SKM-1 (cell line): ENCODE measurements at regions not wholly inside any gene's neighbourhood (a gene's known extent, or its start where the extent isn't known, plus 50 kb on each side); places are given as distances from the start of the nearest gene placed in this dataset.
"Not testable (repeated sequence)": the region's sequence is repeated elsewhere in the genome, so short reads cannot be mapped to it uniquely, and the experiment has no call there.

Source experiments
- DNase-seq: peaks from one replicate; lab custom pipeline; 2025; ENCODE audit not compliant: unreplicated experiment; lab: John Stamatoyannopoulos, UW

- DNase-seq, result no peak
Observed at GRCh38 chr13:90787007-90787406, 560.5 kb upstream of the MIR17HG start.

- DNase-seq, result no peak
Observed at GRCh38 chr13:90792335-90792734, 555.2 kb upstream of the MIR17HG start.

DNA sequence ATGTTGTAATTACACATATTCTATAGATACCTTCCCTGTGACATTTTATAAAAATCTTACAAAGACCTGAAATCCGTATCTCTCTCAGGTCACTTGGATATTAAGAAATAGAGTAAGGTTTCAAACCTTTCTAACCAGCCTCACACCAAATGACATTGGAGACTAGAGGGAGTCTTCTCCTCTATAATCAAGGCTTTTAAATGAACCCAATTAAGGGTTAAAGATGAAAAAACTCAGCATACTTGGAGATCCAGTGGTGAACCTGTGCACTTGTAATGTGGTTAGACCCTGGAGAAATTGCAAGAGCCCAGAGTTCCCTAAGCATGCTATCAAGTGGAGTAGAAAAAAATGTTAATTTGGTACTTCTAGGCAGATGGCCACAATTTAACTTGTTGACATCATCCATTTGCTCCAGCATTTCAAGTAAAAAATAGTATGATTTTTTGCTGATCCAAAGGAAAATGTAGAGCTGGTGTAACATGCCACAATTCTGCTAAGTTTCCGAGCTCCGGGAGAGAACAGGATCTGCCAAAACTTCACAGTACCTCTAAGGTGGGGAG lies 554.1 kb upstream of the MIR17HG start:
- DNase-seq, result no peak

DNA sequence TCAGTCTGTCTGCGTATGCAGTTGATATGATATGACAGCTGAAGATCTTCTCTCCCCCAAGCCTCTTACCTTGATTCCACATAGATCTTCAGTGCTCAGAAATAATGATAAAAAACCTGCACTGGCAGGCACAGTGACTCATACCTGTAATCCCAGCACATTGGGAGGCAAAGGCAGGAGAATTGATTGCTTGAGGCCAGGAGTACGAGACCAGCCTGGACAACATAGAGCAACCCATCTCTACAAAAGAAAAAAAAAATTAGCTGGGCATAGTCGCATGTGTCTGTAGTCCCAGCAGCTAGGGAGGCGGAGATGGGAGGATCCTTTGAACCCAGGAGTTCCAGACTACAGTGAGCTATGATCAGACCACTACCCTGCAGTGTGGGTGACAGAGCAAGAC lies 551.0 kb upstream of the MIR17HG start:
- DNase-seq, result no peak

GRCh38 chr13:90797335-90797734 lies 550.2 kb upstream of the MIR17HG start:
- no peak for DNase-seq

GRCh38 chr13:90798381-90798780 lies 549.1 kb upstream of the MIR17HG start:
- no peak for DNase-seq

GRCh38 chr13:90800082-90800746 lies 547.3 kb upstream of the MIR17HG start:
- DNase-seq, result no peak

DNA sequence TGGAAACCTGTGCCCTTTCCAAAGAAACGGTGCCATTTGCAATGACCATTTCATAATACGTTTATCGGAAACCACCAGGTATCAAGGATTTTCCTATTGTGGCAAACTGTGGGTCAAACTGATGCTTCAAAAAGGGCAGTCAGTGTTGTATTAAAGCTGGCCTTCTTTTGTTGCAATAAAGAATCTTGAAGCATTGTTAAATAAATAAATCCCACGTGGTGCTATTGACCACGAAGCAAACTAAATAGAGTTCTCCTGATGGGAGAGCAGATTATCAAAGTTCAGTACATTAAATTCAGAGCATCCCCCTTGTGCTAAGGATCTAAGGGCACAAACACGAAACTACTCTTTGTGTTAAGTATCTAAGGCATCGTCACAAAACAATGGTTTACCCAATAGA lies 545.9 kb upstream of the MIR17HG start:
- no peak for DNase-seq

- no peak for DNase-seq
Observed at GRCh38 chr13:90803210-90803609, 544.3 kb upstream of the MIR17HG start.

- no peak for DNase-seq
Observed at GRCh38 chr13:90806016-90806615, 541.4 kb upstream of the MIR17HG start.

- no peak for DNase-seq
Observed at GRCh38 chr13:90806892-90807291, 540.6 kb upstream of the MIR17HG start.

DNA sequence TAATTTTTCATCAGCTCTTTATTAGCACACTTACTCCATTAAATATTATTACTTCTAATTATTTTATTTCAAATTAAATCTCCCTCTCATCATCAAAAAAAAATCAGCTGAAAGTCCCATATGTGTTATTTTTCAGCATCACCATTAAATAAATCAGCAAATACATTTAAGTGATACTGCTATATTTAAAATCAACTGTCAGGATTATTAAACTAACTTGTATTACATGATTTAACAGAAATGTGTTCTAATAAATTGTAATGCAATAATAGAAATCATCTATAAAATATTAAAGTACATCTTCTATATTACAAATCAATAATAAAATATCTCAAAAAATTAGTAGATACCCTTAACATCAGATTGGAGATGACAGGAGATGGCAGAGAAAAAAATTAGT lies 538.6 kb upstream of the MIR17HG start:
- DNase-seq, result no peak

DNA sequence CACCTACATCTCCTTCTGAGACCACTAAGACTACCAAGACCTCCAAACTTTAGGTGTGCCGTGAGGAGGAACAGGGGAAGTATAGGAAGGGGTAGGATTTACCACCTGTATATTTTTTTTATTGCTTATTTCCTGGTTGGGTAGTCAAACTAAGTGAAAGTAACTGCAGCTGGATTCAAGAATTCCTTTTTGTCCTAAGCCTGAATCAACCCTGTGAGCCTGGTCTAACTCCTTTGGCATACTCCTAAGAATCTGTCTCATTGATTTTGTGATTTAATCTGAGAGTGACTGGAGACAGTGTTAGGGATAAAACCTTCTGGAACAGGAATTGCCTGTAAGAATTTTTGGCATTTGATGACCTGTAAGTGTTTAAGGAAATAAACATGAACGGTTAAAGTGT lies 523.5 kb upstream of the MIR17HG start:
- no peak for DNase-seq

- no peak for DNase-seq
Observed at GRCh38 chr13:90826688-90827087, 520.8 kb upstream of the MIR17HG start.

DNA sequence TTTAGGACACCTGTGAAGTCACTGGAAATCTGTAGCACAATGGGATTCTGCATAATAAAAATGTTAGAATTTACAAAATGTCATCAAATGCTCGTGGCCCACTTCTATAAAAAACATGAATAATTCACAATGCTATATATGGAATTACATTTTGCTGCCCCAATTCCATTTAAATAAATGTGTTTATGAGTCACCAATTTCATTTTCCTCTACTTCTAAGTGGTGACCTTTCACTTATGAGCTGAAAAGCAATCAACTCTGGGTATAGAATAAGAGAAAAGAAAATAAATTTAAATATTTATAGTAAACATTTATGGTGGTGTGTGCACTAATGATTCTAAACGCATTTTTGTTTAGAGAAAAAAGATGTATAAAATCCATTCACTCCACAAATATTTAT lies 516.7 kb upstream of the MIR17HG start:
- DNase-seq, result no peak

DNA sequence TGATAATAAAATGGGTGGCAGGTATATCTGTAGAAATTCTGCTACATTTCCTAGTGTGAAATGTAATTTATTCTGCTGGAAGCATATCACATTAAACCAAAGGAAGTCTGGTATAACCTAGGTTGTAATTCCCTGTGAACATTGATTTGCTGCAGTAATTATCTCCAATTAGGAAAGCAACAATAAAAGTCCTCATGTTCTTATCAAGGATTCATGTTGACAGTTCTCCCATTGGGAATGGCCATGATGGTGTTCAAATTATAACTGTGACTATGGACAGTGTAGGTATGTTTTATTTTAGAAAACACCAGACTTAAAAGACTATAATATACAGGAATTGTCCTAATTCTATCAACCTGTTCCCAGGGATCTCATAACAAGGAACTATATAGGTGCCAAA lies 513.5 kb upstream of the MIR17HG start:
- no peak for DNase-seq

DNA sequence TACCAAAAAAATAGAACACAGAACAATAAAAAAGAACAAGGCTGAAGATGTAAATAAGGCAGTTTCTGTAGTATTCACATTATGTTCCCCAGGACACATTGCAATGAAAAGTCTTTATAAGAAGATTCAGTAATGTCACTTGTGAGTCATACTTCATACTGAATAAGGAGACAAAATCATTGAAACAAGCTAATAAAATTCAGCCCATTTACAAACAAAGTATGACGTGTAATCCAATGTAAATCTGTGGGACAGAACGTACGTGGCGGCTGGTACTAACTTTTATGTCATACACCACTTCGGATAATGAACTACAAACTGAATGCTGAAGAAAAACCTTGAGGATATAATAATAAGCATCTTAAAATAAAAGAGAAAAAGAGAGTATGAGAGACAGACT lies 512.8 kb upstream of the MIR17HG start:
- DNase-seq, result no peak

- no peak for DNase-seq
Observed at GRCh38 chr13:90835826-90836225, 511.7 kb upstream of the MIR17HG start.

- no peak for DNase-seq
Observed at GRCh38 chr13:90838317-90838960, 509.0 kb upstream of the MIR17HG start.

DNA sequence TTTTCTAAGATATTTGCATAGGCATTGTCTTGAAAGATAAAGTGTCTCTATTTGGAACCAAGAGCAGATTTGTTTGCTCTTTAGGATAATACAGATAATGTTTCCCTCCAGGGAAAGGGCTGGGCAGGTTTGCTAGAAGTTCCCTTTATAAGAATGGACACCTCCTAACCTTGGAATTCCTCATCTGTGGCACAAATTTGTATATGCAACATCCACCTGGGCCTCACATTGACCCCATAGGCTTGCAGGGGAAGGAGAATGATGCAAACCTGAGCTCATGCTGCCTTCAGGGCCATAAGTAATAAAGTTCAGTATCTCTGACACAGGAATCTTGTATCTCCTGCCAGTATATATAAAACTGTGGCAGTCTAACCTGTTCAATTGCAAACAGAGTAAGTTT lies 508.4 kb upstream of the MIR17HG start:
- DNase-seq, result no peak

- no peak for DNase-seq
Observed at GRCh38 chr13:90846936-90847335, 500.6 kb upstream of the MIR17HG start.

GRCh38 chr13:90853666-90854065 lies 493.8 kb upstream of the MIR17HG start:
- DNase-seq, result not testable (repeated sequence)
